CD8-positive, alpha-beta memory T cell (primary cell): ENCODE measurements at regions not wholly inside any gene's neighbourhood (a gene's known extent, or its start where the extent isn't known, plus 50 kb on each side); places are given as distances from the start of the nearest gene placed in this dataset.

Experiments used
- CTCF ChIA-PET: fragments of 350-600 bp; sonication (Branson Sonifier 250); formaldehyde crosslinking; loops from one replicate; lab custom pipeline; 2021; ENCODE audit warnings: antibody characterized with exemption; lab: Charles Lee
- POLR2A ChIA-PET: fragments of 350-600 bp; sonication (Branson Sonifier 250); formaldehyde crosslinking; loops from one replicate; lab custom pipeline; 2021; ENCODE audit warnings: antibody characterized with exemption; lab: Charles Lee
- DNase-seq, 5 donors: peaks; one replicate each; pipeline versions ENCODE4 v3.0.0 to v3.0.0-alpha.2; 2020 to 2022; ENCODE audit warnings: mixed read lengths in 1 of 5
- H3K27ac ChIP-seq: one replicate; pipeline ENCODE4 v1.7.0; 2013; ENCODE audit warnings: low read depth, mild to moderate bottlenecking, low read length, moderate library complexity
- H3K27me3 ChIP-seq: 2 replicates; pipeline ENCODE4 v1.7.0; 2013; ENCODE audit warnings: low read length, mild to moderate bottlenecking; ENCODE audit not compliant: insufficient read depth, poor library complexity, severe bottlenecking
- H3K36me3 ChIP-seq: 2 replicates; pipeline ENCODE4 v1.7.0; 2013; ENCODE audit warnings: mild to moderate bottlenecking, low read length, moderate library complexity; ENCODE audit not compliant: insufficient read depth
- H3K4me1 ChIP-seq: 2 replicates; pipeline ENCODE4 v1.7.0; 2013; ENCODE audit warnings: mild to moderate bottlenecking, low read length, moderate library complexity; ENCODE audit not compliant: insufficient read depth
- H3K4me3 ChIP-seq: 2 replicates; pipeline ENCODE4 v1.7.0; 2013; ENCODE audit warnings: mild to moderate bottlenecking, low read length
- H3K9me3 ChIP-seq: 2 replicates; pipeline ENCODE4 v1.7.0; 2013; ENCODE audit warnings: mild to moderate bottlenecking, low read length
- H3K27ac Mint-ChIP-seq, 8 donors: one replicate each; pipeline ENCODE4 v1.8.0; 2020 to 2021; ENCODE audit warnings: mixed read lengths in 8 of 8, mild to moderate bottlenecking in 6 of 8, inconsistent platforms in 3 of 8, moderate library complexity in 3 of 8
- H3K27me3 Mint-ChIP-seq, 2 donors: one replicate each; pipeline ENCODE4 v1.8.0; 2020 to 2021; ENCODE audit warnings: mixed read lengths in 2 of 2, mild to moderate bottlenecking in 1 of 2, moderate library complexity in 1 of 2
- H3K36me3 Mint-ChIP-seq, 3 donors: one replicate each; pipeline ENCODE4 v1.8.0; 2020 to 2021; ENCODE audit warnings: mixed read lengths in 3 of 3, inconsistent platforms in 1 of 3, mild to moderate bottlenecking in 1 of 3
- H3K4me1 Mint-ChIP-seq, 3 donors: one replicate each; pipeline ENCODE4 v1.8.0; 2020 to 2021; ENCODE audit warnings: mixed read lengths in 3 of 3, inconsistent platforms in 1 of 3, mild to moderate bottlenecking in 1 of 3
- H3K4me3 Mint-ChIP-seq, 7 donors: one replicate each; pipeline ENCODE4 v1.8.0; 2020 to 2021; ENCODE audit warnings: mixed read lengths in 7 of 7, mild to moderate bottlenecking in 6 of 7, moderate library complexity in 4 of 7, inconsistent platforms in 2 of 7
- H3K9me3 Mint-ChIP-seq, 5 donors: one replicate each; pipeline ENCODE4 v1.8.0; 2020 to 2022; ENCODE audit warnings: mixed read lengths in 5 of 5, mild to moderate bottlenecking in 3 of 5, moderate library complexity in 2 of 5, inconsistent platforms in 1 of 5

DNA sequence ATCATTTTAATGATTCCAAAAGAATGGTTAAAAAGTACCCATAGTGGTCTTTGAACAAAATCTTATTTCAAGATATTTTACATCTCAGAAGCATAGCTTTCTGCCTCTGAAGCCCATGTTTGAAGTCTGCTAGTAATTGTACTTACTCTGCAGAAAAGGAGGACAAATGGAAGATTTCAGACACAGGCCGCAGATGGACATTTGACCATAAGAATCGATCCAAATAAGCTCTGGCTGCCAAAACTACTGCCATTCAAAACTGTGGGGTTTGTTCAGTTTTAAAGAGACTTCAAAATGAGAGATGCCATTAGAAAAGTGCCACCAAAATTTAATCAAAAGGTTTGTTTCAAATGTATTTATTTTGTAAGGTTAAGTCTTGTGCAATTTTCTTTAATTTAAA, 306.7 kb downstream of the DTWD2 start:
- CTCF ChIA-PET: no interaction called here
- Histone ChIP-seq H3K9me3 (no peaks in the 10 kb centered on the region), H3K4me3 (no peak overlapping the region), H3K36me3 (no peaks in the 10 kb centered on the region), H3K4me1 (no peaks in the 10 kb centered on the region), H3K27ac (no peak overlapping the region), H3K27me3 (no peaks in the 10 kb centered on the region)
- Mint-ChIP-seq H3K36me3 (no peaks in the 10 kb centered on the region), H3K27me3 (no peaks in the 10 kb centered on the region), H3K4me3 (no peak overlapping the region), H3K9me3 (peaks cover 0 to 7% (median 2%) of the 10 kb centered on the region in 5 donors), H3K27ac (no peak overlapping the region), H3K4me1 (no peaks in the 10 kb centered on the region)
- POLR2A ChIA-PET: no interaction called here
- DNase-seq: no peak

DNA sequence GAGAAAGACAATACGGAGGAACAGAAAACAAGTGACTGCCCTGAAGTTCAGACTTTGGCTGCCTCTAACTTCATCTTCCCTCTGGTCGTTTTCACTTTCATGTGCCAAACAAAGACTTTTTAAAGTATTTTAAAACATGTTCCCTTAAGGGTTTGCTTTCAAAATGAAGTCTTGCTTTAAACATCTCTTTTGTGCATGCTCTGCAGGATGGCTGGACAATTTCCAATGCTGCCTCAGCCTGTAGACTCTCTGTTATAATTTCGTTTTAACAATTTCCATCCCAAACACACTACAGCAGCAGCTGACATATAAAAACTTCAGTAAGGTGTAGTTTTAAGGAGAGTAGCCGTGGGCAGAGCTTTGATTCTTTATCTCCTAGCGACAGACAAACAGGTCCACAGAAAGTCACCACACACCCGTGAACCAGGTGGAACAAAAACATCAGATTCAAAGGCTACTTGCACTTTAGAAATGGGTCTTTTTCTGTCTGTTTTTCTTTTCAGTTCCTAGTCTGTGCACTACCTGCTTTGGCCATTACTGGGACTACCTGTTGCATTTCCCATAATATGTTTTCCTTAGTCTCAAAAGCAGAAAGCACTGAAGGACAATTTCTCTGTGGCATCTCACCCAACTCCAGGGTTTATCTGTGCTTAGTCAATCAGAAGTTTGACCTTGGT, 308.9 kb downstream of the DTWD2 start:
- H3K9me3 ChIP-seq: no peaks in the 10 kb centered on the region
- no peak for DNase-seq
- H3K27me3 ChIP-seq: no peaks in the 10 kb centered on the region
- no peak overlapping the region for H3K4me3 ChIP-seq
- Mint-ChIP-seq H3K27ac (no peak overlapping the region), H3K27me3 (no peaks in the 10 kb centered on the region), H3K4me1 (no peaks in the 10 kb centered on the region), H3K36me3 (no peaks in the 10 kb centered on the region), H3K9me3 (peaks cover 0 to 9% (median 6%) of the 10 kb centered on the region in 5 donors), H3K4me3 (no peak overlapping the region)
- H3K4me1 ChIP-seq: no peaks in the 10 kb centered on the region
- POLR2A ChIA-PET: no interaction called here
- CTCF ChIA-PET: no interaction called here
- no peak overlapping the region for H3K27ac ChIP-seq
- H3K36me3 ChIP-seq: no peaks in the 10 kb centered on the region

- CTCF ChIA-PET: no interaction called here
These were observed 309.6 kb downstream of the DTWD2 start for GRCh38 chr5:118678746-118679145.

GRCh38 chr5:118675247-118675646, 313.1 kb downstream of the DTWD2 start:
- Mint-ChIP-seq H3K36me3 (no peaks in the 10 kb centered on the region), H3K4me1 (no peaks in the 10 kb centered on the region), H3K27ac (no peak overlapping the region), H3K9me3 (peaks cover 0 to 33% (median 8%) of the 10 kb centered on the region in 5 donors), H3K4me3 (no peak overlapping the region), H3K27me3 (no peaks in the 10 kb centered on the region)
- Histone ChIP-seq H3K27me3 (no peaks in the 10 kb centered on the region), H3K4me3 (no peak overlapping the region), H3K36me3 (no peaks in the 10 kb centered on the region), H3K27ac (no peak overlapping the region), H3K9me3 (no peaks in the 10 kb centered on the region), H3K4me1 (no peaks in the 10 kb centered on the region)
- ChIA-PET CTCF (no interaction called here), POLR2A (no interaction called here)
- DNase-seq: no peak

More at GRCh38 chr5:118678746-118679145, 309.6 kb downstream of the DTWD2 start:
- Histone ChIP-seq H3K27me3 (no peaks in the 10 kb centered on the region), H3K4me3 (no peak overlapping the region), H3K27ac (no peak overlapping the region), H3K9me3 (no peaks in the 10 kb centered on the region), H3K36me3 (no peaks in the 10 kb centered on the region), H3K4me1 (no peaks in the 10 kb centered on the region)
- no peak for DNase-seq
- Mint-ChIP-seq H3K9me3 (peaks cover 0 to 10% (median 8%) of the 10 kb centered on the region in 5 donors), H3K36me3 (no peaks in the 10 kb centered on the region), H3K4me1 (no peaks in the 10 kb centered on the region), H3K27me3 (no peaks in the 10 kb centered on the region), H3K4me3 (no peak overlapping the region), H3K27ac (no peak overlapping the region)
- POLR2A ChIA-PET: no interaction called here

DNA sequence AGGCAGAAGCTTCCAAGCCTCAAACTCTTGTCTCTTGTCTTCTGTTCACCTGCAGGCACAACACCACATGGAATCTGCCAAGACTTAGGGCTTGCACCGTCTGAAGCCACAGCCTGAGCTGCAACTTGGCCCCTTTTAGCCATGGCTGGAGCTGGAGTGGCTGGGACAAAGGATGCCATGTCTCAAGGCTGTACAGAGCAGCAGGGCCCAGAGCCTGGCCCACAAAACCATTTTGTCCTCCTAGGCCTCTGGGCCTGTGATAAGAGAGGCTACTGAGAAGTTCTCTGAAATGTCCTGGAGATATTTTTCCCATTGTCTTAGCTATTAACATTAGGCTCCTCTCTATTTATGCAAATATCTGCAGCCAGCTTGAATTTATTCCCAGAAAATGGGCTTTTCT, 330.8 kb downstream of the DTWD2 start:
- H3K27me3 Mint-ChIP-seq: no peaks in the 10 kb centered on the region
- H3K27ac ChIP-seq: no peak overlapping the region
- H3K36me3 ChIP-seq: no peaks in the 10 kb centered on the region
- CTCF ChIA-PET: no interaction called here
- H3K27ac Mint-ChIP-seq: no peak overlapping the region
- no peak overlapping the region for H3K4me3 Mint-ChIP-seq
- POLR2A ChIA-PET: no interaction called here
- H3K36me3 Mint-ChIP-seq: peaks cover 0 to 3% (median 0%) of the 10 kb centered on the region in 3 donors
- H3K4me1 Mint-ChIP-seq: no peaks in the 10 kb centered on the region
- peaks cover 7 to 37% (median 23%) of the 10 kb centered on the region in 5 donors for H3K9me3 Mint-ChIP-seq
- H3K27me3 ChIP-seq: no peaks in the 10 kb centered on the region
- DNase-seq: no peak
- no peaks in the 10 kb centered on the region for H3K4me1 ChIP-seq
- no peak overlapping the region for H3K4me3 ChIP-seq
- no peaks in the 10 kb centered on the region for H3K9me3 ChIP-seq

- no peaks in the 10 kb centered on the region for H3K9me3 ChIP-seq
- H3K4me3 ChIP-seq: no peak overlapping the region
- H3K36me3 ChIP-seq: no peaks in the 10 kb centered on the region
- H3K9me3 Mint-ChIP-seq: peaks cover 10 to 21% (median 18%) of the 10 kb centered on the region in 5 donors
- H3K27ac ChIP-seq: no peak overlapping the region
- CTCF ChIA-PET: no interaction called here
- no peak overlapping the region for H3K4me3 Mint-ChIP-seq
- H3K27me3 ChIP-seq: no peaks in the 10 kb centered on the region
- no peak overlapping the region for H3K27ac Mint-ChIP-seq
- no peaks in the 10 kb centered on the region for H3K4me1 ChIP-seq
- peaks cover 0 to 3% (median 0%) of the 10 kb centered on the region in 3 donors for H3K36me3 Mint-ChIP-seq
- POLR2A ChIA-PET: no interaction called here
- no peak for DNase-seq
- no peaks in the 10 kb centered on the region for H3K27me3 Mint-ChIP-seq
- no peaks in the 10 kb centered on the region for H3K4me1 Mint-ChIP-seq
These were observed 334.5 kb downstream of the DTWD2 start for GRCh38 chr5:118653872-118654271.

- H3K9me3 Mint-ChIP-seq: peaks cover 10 to 17% (median 15%) of the 10 kb centered on the region in 5 donors
- H3K27ac Mint-ChIP-seq: no peak overlapping the region
- Histone ChIP-seq H3K36me3 (no peaks in the 10 kb centered on the region), H3K27me3 (no peaks in the 10 kb centered on the region), H3K4me3 (no peak overlapping the region), H3K4me1 (no peaks in the 10 kb centered on the region), H3K27ac (no peak overlapping the region), H3K9me3 (no peaks in the 10 kb centered on the region)
- no peaks in the 10 kb centered on the region for H3K27me3 Mint-ChIP-seq
- ChIA-PET CTCF (no interaction called here), POLR2A (no interaction called here)
- peaks cover 0 to 3% (median 0%) of the 10 kb centered on the region in 3 donors for H3K36me3 Mint-ChIP-seq
- no peak overlapping the region for H3K4me3 Mint-ChIP-seq
- H3K4me1 Mint-ChIP-seq: no peaks in the 10 kb centered on the region
- no peak for DNase-seq
These were observed 335.2 kb downstream of the DTWD2 start for GRCh38 chr5:118653183-118653582.

GRCh38 chr5:118651002-118651401, 337.3 kb downstream of the DTWD2 start:
- no peak overlapping the region for H3K4me3 ChIP-seq
- Mint-ChIP-seq H3K4me3 (no peak overlapping the region), H3K27ac (no peak overlapping the region), H3K4me1 (no peaks in the 10 kb centered on the region), H3K27me3 (no peaks in the 10 kb centered on the region), H3K9me3 (peaks cover 0 to 5% (median 4%) of the 10 kb centered on the region in 5 donors), H3K36me3 (no peaks in the 10 kb centered on the region)
- H3K4me1 ChIP-seq: no peaks in the 10 kb centered on the region
- no peaks in the 10 kb centered on the region for H3K9me3 ChIP-seq
- ChIA-PET POLR2A (no interaction called here), CTCF (no interaction called here)
- no peaks in the 10 kb centered on the region for H3K36me3 ChIP-seq
- no peak overlapping the region for H3K27ac ChIP-seq
- no peaks in the 10 kb centered on the region for H3K27me3 ChIP-seq
- DNase-seq: no peak
